ENCODE measurements at regions not wholly inside any gene's neighbourhood (a gene's known extent, or its start where the extent isn't known, plus 50 kb on each side); places are given as distances from the start of the nearest gene placed in this dataset.

GRCh38 chr2:42927334-42928160 lies 135.2 kb upstream of the HAAO start:
- intact Hi-C loops (cut with micrococcal nuclease) = no loop called here

GRCh38 chr2:42926434-42927333 lies 134.3 kb upstream of the HAAO start:
- intact Hi-C loops (cut with micrococcal nuclease) = no loop called here

- intact Hi-C loops (cut with micrococcal nuclease) = no loop called here
These were observed 133.5 kb upstream of the HAAO start for GRCh38 chr2:42925742-42926433.

- intact Hi-C loops (cut with micrococcal nuclease) = no loop called here
These were observed 132.1 kb upstream of the HAAO start for GRCh38 chr2:42924418-42924886.

- intact Hi-C loops (cut with micrococcal nuclease) = no loop called here
These were observed 131.4 kb upstream of the HAAO start for GRCh38 chr2:42923580-42924417.

GRCh38 chr2:42922790-42923579 lies 130.6 kb upstream of the HAAO start:
- intact Hi-C loops (cut with micrococcal nuclease) = no loop called here

- intact Hi-C loops (cut with micrococcal nuclease) = no loop called here
These were observed 129.9 kb upstream of the HAAO start for GRCh38 chr2:42922293-42922692.

- intact Hi-C loops (cut with micrococcal nuclease) = no loop called here
These were observed 129.3 kb upstream of the HAAO start for GRCh38 chr2:42921721-42922120.

GRCh38 chr2:42921147-42921520 lies 128.8 kb upstream of the HAAO start:
- intact Hi-C loops (cut with micrococcal nuclease) = no loop called here

- intact Hi-C loops (cut with micrococcal nuclease) = no loop called here
These were observed 128.2 kb upstream of the HAAO start for GRCh38 chr2:42920446-42921146.

GRCh38 chr2:42918671-42919318 lies 126.4 kb upstream of the HAAO start:
- intact Hi-C loops (cut with micrococcal nuclease) = no loop called here

GRCh38 chr2:42918041-42918440 lies 125.7 kb upstream of the HAAO start:
- intact Hi-C loops (cut with micrococcal nuclease) = no loop called here

GRCh38 chr2:42917425-42917927 lies 125.1 kb upstream of the HAAO start:
- intact Hi-C loops (cut with micrococcal nuclease) = no loop called here

GRCh38 chr2:42916324-42916723 lies 123.9 kb upstream of the HAAO start:
- intact Hi-C loops (cut with micrococcal nuclease) = no loop called here

- intact Hi-C loops (cut with micrococcal nuclease) = no loop called here
These were observed 122.5 kb upstream of the HAAO start for GRCh38 chr2:42914860-42915259.

GRCh38 chr2:42914314-42914713 lies 121.9 kb upstream of the HAAO start:
- intact Hi-C loops (cut with micrococcal nuclease) = no loop called here

GRCh38 chr2:42913280-42913878 lies 121.0 kb upstream of the HAAO start:
- intact Hi-C loops (cut with micrococcal nuclease) = no loop called here

Data from T-helper 2 cell treated with Interferon-gamma antibody and Interleukin-4, amounts not matched to agents 100 ng/mL and 5 ng/mL, for 36 hours (primary cell).